HL-60 (cell line): ENCODE measurements at regions not wholly inside any gene's neighbourhood (a gene's known extent, or its start where the extent isn't known, plus 50 kb on each side); places are given as distances from the start of the nearest gene placed in this dataset.

Source experiments
- DNase-seq, 2 experiments: peaks; one replicate each; pipeline ENCODE4 v3.0.0-alpha.2; 2010 to 2020; ENCODE audit warnings: low read depth in 1 of 2, low spot score in 1 of 2
- H3K27ac ChIP-seq: fragments of 250-450 bp; sonication (Bioruptor Pico); replicated peaks from 2 replicates; pipeline ENCODE4 v1.5.1; 2020; ENCODE audit warnings: mild to moderate bottlenecking, moderate library complexity
- H3K27me3 ChIP-seq: fragments of 250-450 bp; sonication (Bioruptor Pico); 2 replicates; pipeline ENCODE4 v1.5.1; 2021; ENCODE audit warnings: mild to moderate bottlenecking, moderate library complexity; ENCODE audit not compliant: insufficient read depth, poor library complexity, severe bottlenecking
- H3K4me3 ChIP-seq: replicated peaks from 2 replicates; pipeline ENCODE4 v1.5.1; 2011; ENCODE audit warnings: mild to moderate bottlenecking, control low read depth, low read length; ENCODE audit not compliant: insufficient read depth
- CTCF ChIP-seq: IDR thresholded peaks from one replicate; pipeline ENCODE4 v1.5.1; 2011; ENCODE audit warnings: low read length, control low read depth, inconsistent platforms; ENCODE audit not compliant: insufficient read depth
- GABPA ChIP-seq: IDR thresholded peaks from 2 replicates; pipeline ENCODE4 v1.6.1; 2012; ENCODE audit warnings: low read depth
- POLR2AphosphoS5 ChIP-seq: IDR thresholded peaks from 2 replicates; pipeline ENCODE4 v1.6.1; 2012; ENCODE audit warnings: low read depth
- REST ChIP-seq: IDR thresholded peaks from 2 replicates; pipeline ENCODE4 v1.6.1; 2012; ENCODE audit warnings: low read depth; ENCODE audit not compliant: insufficient replicate concordance
- SPI1 ChIP-seq: IDR thresholded peaks from 2 replicates; pipeline ENCODE4 v1.6.1; 2012; ENCODE audit warnings: low read depth, mild to moderate bottlenecking, borderline replicate concordance

- H3K27ac ChIP-seq: no peak overlapping the region
- no peak for DNase-seq
- TF ChIP-seq GABPA: no peak
- TF ChIP-seq SPI1: no peak
- no peak for TF ChIP-seq POLR2AphosphoS5
- TF ChIP-seq REST: no peak
- no peak for TF ChIP-seq CTCF
- H3K27me3 ChIP-seq: no peaks in the 10 kb centered on the region
- no peak overlapping the region for H3K4me3 ChIP-seq
Measured at GRCh38 chr10:46215426-46215825, 71.4 kb upstream of the ANTXRL start.

GRCh38 chr10:46216003-46216634, 70.7 kb upstream of the ANTXRL start:
- Histone ChIP-seq H3K27ac (no peak overlapping the region), H3K4me3 (no peak overlapping the region), H3K27me3 (no peaks in the 10 kb centered on the region)
- DNase-seq: no peak
- TF ChIP-seq POLR2AphosphoS5 (no peak), CTCF (no peak), SPI1 (no peak), GABPA (no peak), REST (no peak)

- no peaks in the 10 kb centered on the region for H3K27me3 ChIP-seq
- DNase-seq: peak; percentile 66 to 74
- no peak overlapping the region for H3K4me3 ChIP-seq
- peak overlapping the region; percentile 54 for H3K27ac ChIP-seq
- no peak for TF ChIP-seq SPI1
- peak; percentile 62 for TF ChIP-seq REST
Measured at GRCh38 chr10:46216836-46217751, 69.7 kb upstream of the ANTXRL start.
